ENCODE measurements at regions not wholly inside any gene's neighbourhood (a gene's known extent, or its start where the extent isn't known, plus 50 kb on each side); places are given as distances from the start of the nearest gene placed in this dataset.

DNA sequence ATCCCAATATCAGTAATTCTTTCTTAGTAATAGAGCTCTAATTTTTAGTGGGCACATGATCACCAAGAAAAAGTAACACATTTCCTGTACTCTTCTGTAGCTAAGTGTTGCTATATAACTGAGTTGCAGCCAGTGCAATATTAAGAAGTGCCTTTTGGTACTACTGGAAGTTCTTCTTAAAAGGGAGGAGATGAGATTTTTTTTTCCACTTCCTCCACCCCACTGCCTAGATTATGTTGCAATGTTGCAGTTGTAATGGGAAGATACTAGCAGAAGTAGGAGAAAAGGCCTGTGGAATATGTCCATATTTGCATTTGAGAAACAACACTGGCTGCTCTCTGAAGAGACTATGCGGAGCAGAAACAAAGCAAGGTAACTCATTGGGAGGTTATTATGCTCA is 280.6 kb upstream of the ANO5 start:
- FAIRE-seq (no peak), DNase-seq (no peak)
- Histone ChIP-seq H3K27me3 (ENCODE audit: control insufficient read depth, insufficient read depth, low read length) (no peaks in the 10 kb centered on the region), H3K27ac (ENCODE audit: low read depth in 2 of 2, low read length in 2 of 2) (no peak overlapping the region), H3K36me3 (ENCODE audit: control insufficient read depth in 2 of 3, insufficient read depth in 3 of 3, low read length in 3 of 3) (no peaks in the 10 kb centered on the region), H3K4me3 (ENCODE audit: low read length in 3 of 3) (no peak overlapping the region), H3K4me1 (ENCODE audit: control insufficient read depth in 2 of 3, insufficient read depth in 2 of 3, low read depth in 1 of 3, low read length in 3 of 3) (no peaks in the 10 kb centered on the region), H3K9ac (ENCODE audit: low read length in 3 of 3) (no peak overlapping the region), H3K9me3 (ENCODE audit: control insufficient read depth in 2 of 3, insufficient read depth in 1 of 3, low read length in 3 of 3) (peaks cover 0 to 5% (median 0%) of the 10 kb centered on the region in 3 donors)
- TF ChIP-seq, protein P1, sequence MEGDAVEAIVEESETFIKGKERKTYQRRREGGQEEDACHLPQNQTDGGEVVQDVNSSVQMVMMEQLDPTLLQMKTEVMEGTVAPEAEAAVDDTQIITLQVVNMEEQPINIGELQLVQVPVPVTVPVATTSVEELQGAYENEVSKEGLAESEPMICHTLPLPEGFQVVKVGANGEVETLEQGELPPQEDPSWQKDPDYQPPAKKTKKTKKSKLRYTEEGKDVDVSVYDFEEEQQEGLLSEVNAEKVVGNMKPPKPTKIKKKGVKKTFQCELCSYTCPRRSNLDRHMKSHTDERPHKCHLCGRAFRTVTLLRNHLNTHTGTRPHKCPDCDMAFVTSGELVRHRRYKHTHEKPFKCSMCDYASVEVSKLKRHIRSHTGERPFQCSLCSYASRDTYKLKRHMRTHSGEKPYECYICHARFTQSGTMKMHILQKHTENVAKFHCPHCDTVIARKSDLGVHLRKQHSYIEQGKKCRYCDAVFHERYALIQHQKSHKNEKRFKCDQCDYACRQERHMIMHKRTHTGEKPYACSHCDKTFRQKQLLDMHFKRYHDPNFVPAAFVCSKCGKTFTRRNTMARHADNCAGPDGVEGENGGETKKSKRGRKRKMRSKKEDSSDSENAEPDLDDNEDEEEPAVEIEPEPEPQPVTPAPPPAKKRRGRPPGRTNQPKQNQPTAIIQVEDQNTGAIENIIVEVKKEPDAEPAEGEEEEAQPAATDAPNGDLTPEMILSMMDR (IDR thresholded peaks at IDR 0.05; ENCODE audit: borderline replicate concordance, extremely low read depth, insufficient read depth): no peak
- intact Hi-C loops (cut with DNase I): no loop called here

DNA sequence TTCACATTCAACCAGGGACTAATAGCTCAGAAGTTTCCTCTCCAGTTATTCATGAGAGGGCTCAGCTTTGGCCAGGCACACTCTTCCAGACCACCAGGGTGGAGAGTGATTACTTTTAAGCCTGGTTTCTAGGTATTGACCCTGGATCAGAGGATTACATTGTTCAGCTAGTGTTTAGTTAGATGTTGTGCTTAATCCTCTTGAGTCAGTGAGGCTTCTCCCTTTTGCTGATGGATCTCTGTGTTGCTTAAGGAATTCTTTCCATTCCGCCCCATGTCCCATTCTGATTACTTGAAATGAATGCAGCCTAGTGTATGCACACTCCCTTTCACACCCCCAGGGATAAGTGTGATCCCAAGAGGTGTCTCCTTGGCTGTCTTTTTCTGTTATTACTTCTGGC is 271.7 kb upstream of the ANO5 start:
- H3K27ac ChIP-seq (ENCODE audit: low read depth in 2 of 2, low read length in 2 of 2): no peak overlapping the region
- no peak overlapping the region for H3K9ac ChIP-seq (ENCODE audit: low read length in 3 of 3)
- H3K4me3 ChIP-seq (ENCODE audit: low read length in 3 of 3): no peak overlapping the region
- no peaks in the 10 kb centered on the region for H3K9me3 ChIP-seq (ENCODE audit: control insufficient read depth in 2 of 3, insufficient read depth in 1 of 3, low read length in 3 of 3)
- H3K36me3 ChIP-seq (ENCODE audit: control insufficient read depth in 2 of 3, insufficient read depth in 3 of 3, low read length in 3 of 3): no peaks in the 10 kb centered on the region
- H3K4me1 ChIP-seq (ENCODE audit: control insufficient read depth in 2 of 3, insufficient read depth in 2 of 3, low read depth in 1 of 3, low read length in 3 of 3): no peaks in the 10 kb centered on the region
- H3K27me3 ChIP-seq (ENCODE audit: control insufficient read depth, insufficient read depth, low read length): no peaks in the 10 kb centered on the region
- TF ChIP-seq, protein P1 (IDR thresholded peaks at IDR 0.05; ENCODE audit: borderline replicate concordance, extremely low read depth, insufficient read depth): no peak
- DNase-seq (no peak), FAIRE-seq (no peak)
- intact Hi-C loops (cut with DNase I): no loop called here

DNA sequence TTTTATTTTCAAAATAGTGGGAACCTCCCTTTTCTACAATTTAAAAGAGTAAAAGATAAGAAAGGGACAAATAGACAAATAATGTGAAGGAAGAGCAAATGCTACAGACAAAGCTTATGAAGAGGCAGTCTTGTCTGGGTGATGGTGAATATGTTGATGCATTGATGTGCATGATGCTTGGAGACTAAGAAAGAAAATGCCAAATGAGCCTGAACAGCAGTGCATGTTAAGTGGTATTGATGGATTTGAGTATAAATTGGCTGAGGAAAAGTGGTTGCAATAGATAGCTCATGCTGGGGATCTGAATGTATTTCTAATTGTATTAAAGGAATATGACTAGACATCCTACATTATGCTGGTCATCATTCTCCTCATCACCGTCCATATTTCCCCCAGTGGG is 268.6 kb upstream of the ANO5 start:
- no peak overlapping the region for H3K4me3 ChIP-seq (ENCODE audit: low read length in 3 of 3)
- H3K36me3 ChIP-seq (ENCODE audit: control insufficient read depth in 2 of 3, insufficient read depth in 3 of 3, low read length in 3 of 3): no peaks in the 10 kb centered on the region
- intact Hi-C loops (cut with DNase I): no loop called here
- H3K27ac ChIP-seq (ENCODE audit: low read depth in 2 of 2, low read length in 2 of 2): no peak overlapping the region
- TF ChIP-seq, protein P1 (IDR thresholded peaks at IDR 0.05; ENCODE audit: borderline replicate concordance, extremely low read depth, insufficient read depth): no peak
- no peaks in the 10 kb centered on the region for H3K27me3 ChIP-seq (ENCODE audit: control insufficient read depth, insufficient read depth, low read length)
- no peaks in the 10 kb centered on the region for H3K9me3 ChIP-seq (ENCODE audit: control insufficient read depth in 2 of 3, insufficient read depth in 1 of 3, low read length in 3 of 3)
- H3K9ac ChIP-seq (ENCODE audit: low read length in 3 of 3): no peak overlapping the region
- H3K4me1 ChIP-seq (ENCODE audit: control insufficient read depth in 2 of 3, insufficient read depth in 2 of 3, low read depth in 1 of 3, low read length in 3 of 3): no peaks in the 10 kb centered on the region
- DNase-seq: no peak
- FAIRE-seq: no peak

DNA sequence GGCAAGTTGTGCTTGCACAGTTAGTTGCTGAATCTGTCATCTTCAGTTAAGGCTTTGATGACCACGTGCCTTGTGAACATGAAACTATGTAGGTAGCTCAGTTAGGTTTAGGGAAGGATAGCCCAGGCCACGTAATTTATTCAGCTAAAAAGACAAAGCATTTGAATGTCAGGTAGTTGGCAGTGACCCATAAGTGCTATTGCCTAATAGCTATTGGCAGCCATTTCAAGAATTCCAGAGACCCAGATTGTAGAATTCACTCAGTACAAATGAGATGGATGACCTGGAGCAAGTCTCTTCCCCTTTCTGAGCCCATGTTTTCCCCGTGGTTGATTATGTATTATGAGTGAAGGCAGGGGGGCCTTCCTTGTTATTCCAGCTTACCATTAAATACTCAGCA is 265.3 kb upstream of the ANO5 start:
- DNase-seq (no peak), FAIRE-seq (no peak)
- Histone ChIP-seq H3K36me3 (ENCODE audit: control insufficient read depth in 2 of 3, insufficient read depth in 3 of 3, low read length in 3 of 3) (no peaks in the 10 kb centered on the region), H3K27me3 (ENCODE audit: control insufficient read depth, insufficient read depth, low read length) (no peaks in the 10 kb centered on the region), H3K4me1 (ENCODE audit: control insufficient read depth in 2 of 3, insufficient read depth in 2 of 3, low read depth in 1 of 3, low read length in 3 of 3) (no peaks in the 10 kb centered on the region), H3K9ac (ENCODE audit: low read length in 3 of 3) (no peak overlapping the region), H3K4me3 (ENCODE audit: low read length in 3 of 3) (no peak overlapping the region), H3K27ac (ENCODE audit: low read depth in 2 of 2, low read length in 2 of 2) (no peak overlapping the region), H3K9me3 (ENCODE audit: control insufficient read depth in 2 of 3, insufficient read depth in 1 of 3, low read length in 3 of 3) (no peaks in the 10 kb centered on the region)
- TF ChIP-seq, protein P1 (IDR thresholded peaks at IDR 0.05; ENCODE audit: borderline replicate concordance, extremely low read depth, insufficient read depth): no peak
- intact Hi-C loops (cut with DNase I): no loop called here
